ENCODE measurements at regions not wholly inside any gene's neighbourhood (a gene's known extent, or its start where the extent isn't known, plus 50 kb on each side); places are given as distances from the start of the nearest gene placed in this dataset.

DNA sequence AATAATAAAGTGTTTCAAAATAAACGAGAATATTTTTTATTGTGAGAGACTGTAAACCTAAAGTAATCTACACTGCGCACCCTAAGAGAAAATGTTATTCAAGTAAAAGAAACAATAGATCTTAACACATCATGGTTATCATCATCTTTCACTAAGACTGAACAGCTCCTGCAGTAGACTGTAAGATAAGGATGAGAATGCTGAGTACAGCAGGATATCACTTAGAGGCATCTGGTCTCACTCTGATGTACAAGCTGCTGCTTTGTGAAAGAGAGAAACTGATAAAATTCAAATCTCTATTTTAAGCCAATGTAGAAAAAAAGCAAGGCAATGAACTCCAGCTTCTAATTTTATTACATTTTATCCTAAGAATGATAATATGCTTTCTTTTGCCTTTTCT, 261.7 kb upstream of the HTR2A start:
- TF ChIP-seq ZFX (IDR thresholded peaks at IDR 0.05), result no peak
- TF ChIP-seq, protein P1, sequence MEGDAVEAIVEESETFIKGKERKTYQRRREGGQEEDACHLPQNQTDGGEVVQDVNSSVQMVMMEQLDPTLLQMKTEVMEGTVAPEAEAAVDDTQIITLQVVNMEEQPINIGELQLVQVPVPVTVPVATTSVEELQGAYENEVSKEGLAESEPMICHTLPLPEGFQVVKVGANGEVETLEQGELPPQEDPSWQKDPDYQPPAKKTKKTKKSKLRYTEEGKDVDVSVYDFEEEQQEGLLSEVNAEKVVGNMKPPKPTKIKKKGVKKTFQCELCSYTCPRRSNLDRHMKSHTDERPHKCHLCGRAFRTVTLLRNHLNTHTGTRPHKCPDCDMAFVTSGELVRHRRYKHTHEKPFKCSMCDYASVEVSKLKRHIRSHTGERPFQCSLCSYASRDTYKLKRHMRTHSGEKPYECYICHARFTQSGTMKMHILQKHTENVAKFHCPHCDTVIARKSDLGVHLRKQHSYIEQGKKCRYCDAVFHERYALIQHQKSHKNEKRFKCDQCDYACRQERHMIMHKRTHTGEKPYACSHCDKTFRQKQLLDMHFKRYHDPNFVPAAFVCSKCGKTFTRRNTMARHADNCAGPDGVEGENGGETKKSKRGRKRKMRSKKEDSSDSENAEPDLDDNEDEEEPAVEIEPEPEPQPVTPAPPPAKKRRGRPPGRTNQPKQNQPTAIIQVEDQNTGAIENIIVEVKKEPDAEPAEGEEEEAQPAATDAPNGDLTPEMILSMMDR (conservative IDR thresholded peaks at IDR 0.05), result no peak
- no peak overlapping the region for H3K27ac ChIP-seq

DNA sequence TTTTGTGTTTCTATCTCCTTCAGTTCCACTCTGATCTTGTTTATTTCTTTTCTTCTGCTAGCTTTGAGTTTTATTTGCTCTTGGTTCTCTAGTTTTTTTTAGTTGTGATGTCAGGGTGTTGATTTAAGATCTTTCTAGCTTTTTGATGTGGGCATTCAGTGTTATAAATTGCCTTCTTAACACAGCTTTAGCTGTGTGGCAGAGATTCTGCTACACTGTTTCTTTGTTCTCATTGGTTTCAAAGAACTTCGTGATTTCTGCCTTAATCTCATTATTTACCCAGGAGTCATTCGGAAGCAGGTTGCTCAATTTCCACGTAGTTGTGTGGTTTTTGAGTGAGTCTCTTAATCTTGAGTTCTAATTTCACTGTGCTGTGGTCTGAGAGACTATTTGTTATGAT, 251.7 kb upstream of the HTR2A start:
- no peak overlapping the region for H3K27ac ChIP-seq
- no peak for TF ChIP-seq ZFX (IDR thresholded peaks at IDR 0.05)
- TF ChIP-seq, protein P1 (conservative IDR thresholded peaks at IDR 0.05), result no peak

DNA sequence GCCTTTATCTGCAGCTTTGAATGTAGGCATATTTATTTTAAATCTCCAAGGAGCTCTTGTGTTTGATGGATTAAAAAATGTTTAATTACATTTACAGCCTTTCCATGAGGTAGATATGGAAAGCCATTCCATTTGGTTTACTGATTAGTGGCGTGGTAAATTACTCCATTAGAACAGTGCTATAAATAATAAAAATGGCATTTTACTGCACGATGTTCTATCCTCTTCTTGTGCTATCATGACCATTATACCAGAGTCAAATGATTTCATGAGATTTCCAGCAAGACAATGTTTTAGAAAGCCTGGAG, 250.9 kb upstream of the HTR2A start:
- TF ChIP-seq, protein P1 (conservative IDR thresholded peaks at IDR 0.05), result no peak
- TF ChIP-seq ZFX (IDR thresholded peaks at IDR 0.05), result no peak
- H3K27ac ChIP-seq, result no peak overlapping the region

DNA sequence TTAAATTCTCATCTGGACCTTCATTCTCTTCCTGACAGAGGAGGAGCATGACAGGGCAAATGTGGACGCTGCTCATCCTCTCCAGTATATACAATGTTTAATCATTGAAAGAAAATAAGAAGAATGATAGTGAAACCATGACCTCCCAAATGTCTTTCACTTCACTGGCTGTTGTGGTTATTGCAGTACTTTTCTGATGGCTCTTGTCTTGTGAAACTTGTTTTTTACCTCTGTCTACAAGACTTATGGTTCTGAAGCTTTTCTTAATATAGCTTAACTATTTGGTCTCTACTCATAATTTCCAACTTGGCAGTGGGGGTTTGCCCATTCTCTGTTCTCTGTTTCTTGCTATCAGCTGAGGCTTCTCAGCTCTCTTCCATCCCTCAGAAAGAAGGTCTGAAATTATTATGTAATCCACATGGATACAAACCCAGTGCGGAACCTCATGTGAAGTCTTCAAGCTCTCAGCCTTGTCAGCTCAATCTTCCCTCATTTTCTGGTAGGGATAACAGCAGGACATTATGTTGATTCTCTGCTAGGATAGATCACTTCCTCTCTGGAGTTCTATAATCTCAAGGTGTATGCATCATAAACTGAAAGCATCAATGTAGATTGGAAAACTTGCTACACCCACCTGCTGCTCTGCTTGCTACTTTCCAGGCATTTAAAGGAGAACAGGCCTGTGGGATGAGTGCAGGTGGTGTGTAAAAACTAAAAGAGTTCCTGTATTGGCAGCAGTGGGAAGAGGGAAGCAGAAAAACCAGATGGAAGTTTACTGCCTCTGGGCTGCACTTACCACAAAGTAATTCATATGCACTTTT, 250.3 kb upstream of the HTR2A start:
- TF ChIP-seq, protein P1 (conservative IDR thresholded peaks at IDR 0.05), result no peak
- no peak overlapping the region for H3K27ac ChIP-seq

DNA sequence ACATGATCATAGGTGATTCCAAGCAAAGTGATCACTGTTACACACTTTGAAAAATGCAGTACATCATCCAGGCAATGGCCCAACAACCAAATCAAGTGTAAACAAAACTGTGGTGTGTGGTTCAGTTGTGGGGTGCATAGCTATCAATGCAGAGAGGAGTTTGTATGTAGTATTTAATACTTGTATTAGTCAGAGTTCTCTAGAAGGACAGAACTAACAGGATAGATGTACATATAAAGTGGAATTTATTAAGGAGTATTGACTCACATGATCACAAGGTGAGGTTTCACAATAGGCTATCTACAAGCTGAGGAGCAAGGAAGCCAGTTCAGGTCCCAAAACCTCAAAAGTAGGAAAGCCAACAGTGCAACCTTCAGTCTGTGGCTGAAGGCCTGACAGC, 249.3 kb upstream of the HTR2A start:
- H3K27ac ChIP-seq, result no peak overlapping the region
- TF ChIP-seq, protein P1 (conservative IDR thresholded peaks at IDR 0.05), result no peak
- TF ChIP-seq ZFX (IDR thresholded peaks at IDR 0.05), result no peak

DNA sequence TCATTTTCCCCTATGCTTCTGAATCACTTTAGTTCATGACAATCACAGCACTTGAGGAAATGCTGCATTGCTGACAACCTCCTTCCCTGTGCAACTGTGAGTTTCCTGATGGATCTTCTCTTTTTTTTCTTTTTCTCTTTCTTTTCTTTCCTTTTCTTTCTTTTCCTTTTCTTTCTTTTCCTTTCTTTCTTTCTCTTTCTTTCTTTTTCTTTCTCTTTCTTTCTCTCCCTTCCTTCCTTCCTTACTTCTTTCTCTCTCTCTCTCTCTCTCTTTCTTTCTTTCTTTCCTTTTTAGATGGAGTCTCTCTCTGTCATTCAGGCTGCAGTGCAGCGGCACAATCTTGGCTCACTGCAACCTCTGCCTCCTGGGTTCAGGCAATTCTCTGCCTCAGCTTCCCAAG, 247.9 kb upstream of the HTR2A start:
- H3K27ac ChIP-seq, result no peak overlapping the region
- TF ChIP-seq, protein P1 (conservative IDR thresholded peaks at IDR 0.05), result no peak
- no peak for TF ChIP-seq ZFX (IDR thresholded peaks at IDR 0.05)

DNA sequence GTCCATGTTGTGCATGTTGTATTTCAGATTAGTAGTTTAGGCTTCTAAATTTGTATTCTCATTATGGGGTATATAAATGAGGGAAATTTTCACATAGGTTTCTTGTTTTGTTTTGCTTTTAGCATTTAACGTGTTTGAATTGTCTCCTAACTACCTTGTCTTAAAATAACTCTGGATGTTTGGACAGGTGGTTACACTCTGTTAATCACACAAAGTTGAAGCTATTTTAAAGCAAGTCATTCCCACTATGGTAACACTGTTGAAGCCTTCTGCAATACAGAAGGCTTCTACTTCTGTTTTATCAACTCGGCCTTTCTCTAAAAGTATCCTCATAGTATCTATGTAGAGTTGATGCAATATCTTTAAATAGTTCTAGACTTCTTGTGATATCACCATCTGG, 245.3 kb upstream of the HTR2A start:
- TF ChIP-seq ZFX (IDR thresholded peaks at IDR 0.05), result no peak
- TF ChIP-seq, protein P1 (conservative IDR thresholded peaks at IDR 0.05), result no peak
- no peak overlapping the region for H3K27ac ChIP-seq

Data from C4-2B (cell line).